ENCODE measurements at regions not wholly inside any gene's neighbourhood (a gene's known extent, or its start where the extent isn't known, plus 50 kb on each side); places are given as distances from the start of the nearest gene placed in this dataset.

GRCh38 chr12:46131732-46132469 lies 136.9 kb downstream of the SLC38A1 start:
- no peak for DNase-seq (ENCODE audit: low spot score)

- DNase-seq (ENCODE audit: low spot score), result no peak
Measured at GRCh38 chr12:46127656-46128055, 137.3 kb upstream of the SCAF11 start.

GRCh38 chr12:46126050-46126727 lies 135.8 kb upstream of the SCAF11 start:
- DNase-seq (ENCODE audit: low spot score), result no peak

- DNase-seq (ENCODE audit: low spot score), result peak; percentile 48
Measured at GRCh38 chr12:46124848-46125619, 134.7 kb upstream of the SCAF11 start.

- DNase-seq (ENCODE audit: low spot score), result no peak
Measured at GRCh38 chr12:46124132-46124847, 133.9 kb upstream of the SCAF11 start.

- no peak for DNase-seq (ENCODE audit: low spot score)
Measured at GRCh38 chr12:46112364-46112763, 122.0 kb upstream of the SCAF11 start.

- no peak for DNase-seq (ENCODE audit: low spot score)
Measured at GRCh38 chr12:46111715-46112114, 121.3 kb upstream of the SCAF11 start.

GRCh38 chr12:46110928-46111699 lies 120.7 kb upstream of the SCAF11 start:
- no peak for DNase-seq (ENCODE audit: low spot score)

GRCh38 chr12:46110223-46110611 lies 119.8 kb upstream of the SCAF11 start:
- no peak for DNase-seq (ENCODE audit: low spot score)

GRCh38 chr12:46109343-46110222 lies 119.2 kb upstream of the SCAF11 start:
- no peak for DNase-seq (ENCODE audit: low spot score)

GRCh38 chr12:46108721-46109120 lies 118.3 kb upstream of the SCAF11 start:
- DNase-seq (ENCODE audit: low spot score), result no peak

- no peak for DNase-seq (ENCODE audit: low spot score)
Measured at GRCh38 chr12:46107591-46107990, 117.2 kb upstream of the SCAF11 start.

GRCh38 chr12:46105735-46106134 lies 115.4 kb upstream of the SCAF11 start:
- DNase-seq (ENCODE audit: low spot score), result no peak

- no peak for DNase-seq (ENCODE audit: low spot score)
Measured at GRCh38 chr12:46103559-46104383, 113.4 kb upstream of the SCAF11 start.

GRCh38 chr12:46101485-46101869 lies 111.1 kb upstream of the SCAF11 start:
- no peak for DNase-seq (ENCODE audit: low spot score)

- DNase-seq (ENCODE audit: low spot score), result no peak
Measured at GRCh38 chr12:46100551-46101484, 110.4 kb upstream of the SCAF11 start.

- no peak for DNase-seq (ENCODE audit: low spot score)
Measured at GRCh38 chr12:46089414-46090162, 99.2 kb upstream of the SCAF11 start.
